ENCODE measurements at regions not wholly inside any gene's neighbourhood (a gene's known extent, or its start where the extent isn't known, plus 50 kb on each side); places are given as distances from the start of the nearest gene placed in this dataset.

DNA sequence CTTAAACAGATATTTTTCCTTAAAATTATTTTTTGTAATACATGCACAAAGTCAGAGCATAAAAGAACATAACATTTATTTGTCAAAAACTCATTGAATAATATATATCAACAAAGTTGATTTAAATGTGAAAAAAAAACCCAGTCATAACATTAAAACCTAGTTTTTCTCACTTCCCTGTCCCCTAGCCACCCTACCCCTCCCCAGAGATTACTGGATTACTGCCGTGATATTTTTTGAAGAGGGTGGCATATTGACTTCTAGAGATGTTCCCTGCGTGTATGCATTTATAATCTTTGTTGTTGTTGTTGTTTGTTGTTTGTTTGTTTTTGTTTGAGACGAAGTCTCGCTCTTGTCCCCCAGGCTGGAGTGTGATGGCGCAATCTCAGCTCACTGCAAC, 52.4 kb upstream of the ARMC2 start:
- TF ChIP-seq ELF4 (IDR thresholded peaks at IDR 0.05) = no peak
- TF ChIP-seq ARNT (IDR thresholded peaks at IDR 0.05) = no peak
- TF ChIP-seq FOXK2 (IDR thresholded peaks at IDR 0.05) = no peak
- no peak for TF ChIP-seq SP1 (IDR thresholded peaks at IDR 0.05)
- TF ChIP-seq ZNF384 (IDR thresholded peaks at IDR 0.05) = no peak
- no peak for TF ChIP-seq HDGF (IDR thresholded peaks at IDR 0.05; ENCODE audit: borderline replicate concordance)
- no peak for TF ChIP-seq L3MBTL2 (conservative IDR thresholded peaks at IDR 0.05)
- TF ChIP-seq, protein P1, sequence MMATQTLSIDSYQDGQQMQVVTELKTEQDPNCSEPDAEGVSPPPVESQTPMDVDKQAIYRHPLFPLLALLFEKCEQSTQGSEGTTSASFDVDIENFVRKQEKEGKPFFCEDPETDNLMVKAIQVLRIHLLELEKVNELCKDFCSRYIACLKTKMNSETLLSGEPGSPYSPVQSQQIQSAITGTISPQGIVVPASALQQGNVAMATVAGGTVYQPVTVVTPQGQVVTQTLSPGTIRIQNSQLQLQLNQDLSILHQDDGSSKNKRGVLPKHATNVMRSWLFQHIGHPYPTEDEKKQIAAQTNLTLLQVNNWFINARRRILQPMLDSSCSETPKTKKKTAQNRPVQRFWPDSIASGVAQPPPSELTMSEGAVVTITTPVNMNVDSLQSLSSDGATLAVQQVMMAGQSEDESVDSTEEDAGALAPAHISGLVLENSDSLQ (IDR thresholded peaks at IDR 0.05) = no peak
- TF ChIP-seq BHLHE40 (IDR thresholded peaks at IDR 0.05; ENCODE audit: borderline replicate concordance) = no peak
- TF ChIP-seq SUZ12 (IDR thresholded peaks at IDR 0.05) = no peak

All from HEK293T (cell line).